GM20000 (cell line): ENCODE measurements at regions not wholly inside any gene's neighbourhood (a gene's known extent, or its start where the extent isn't known, plus 50 kb on each side); places are given as distances from the start of the nearest gene placed in this dataset.

Experiments used
- DNase-seq: peaks from one replicate; pipeline ENCODE4 v3.0.0; 2012; ENCODE audit warnings: low spot score
- CTCF ChIP-seq: IDR thresholded peaks from 2 replicates; pipeline ENCODE4 v1.5.1; 2012; ENCODE audit warnings: mild to moderate bottlenecking, control low read depth; ENCODE audit errors: extremely low read depth, missing control alignments

- no peak for TF ChIP-seq CTCF
These were observed 509.1 kb upstream of the PCDH15 start for GRCh38 chr10:55310143-55310542.

GRCh38 chr10:55305285-55305684, 504.3 kb upstream of the PCDH15 start:
- TF ChIP-seq CTCF: no peak
- no peak for DNase-seq

More at GRCh38 chr10:55310143-55310542, 509.1 kb upstream of the PCDH15 start:
- no peak for DNase-seq

- DNase-seq: no peak
- TF ChIP-seq CTCF: no peak
These were observed 486.3 kb upstream of the PCDH15 start for GRCh38 chr10:55287346-55287745.

- TF ChIP-seq CTCF: no peak
- no peak for DNase-seq
These were observed 482.0 kb upstream of the PCDH15 start for GRCh38 chr10:55283031-55283430.

GRCh38 chr10:55280696-55281095, 479.7 kb upstream of the PCDH15 start:
- TF ChIP-seq CTCF: no peak
- DNase-seq: no peak

GRCh38 chr10:55277549-55277948, 476.5 kb upstream of the PCDH15 start:
- DNase-seq: no peak
- no peak for TF ChIP-seq CTCF

- DNase-seq: no peak
- no peak for TF ChIP-seq CTCF
These were observed 473.3 kb upstream of the PCDH15 start for GRCh38 chr10:55274367-55274766.

- TF ChIP-seq CTCF: no peak
These were observed 472.9 kb upstream of the PCDH15 start for GRCh38 chr10:55273946-55274345.

More at GRCh38 chr10:55273946-55274345, 472.9 kb upstream of the PCDH15 start:
- no peak for DNase-seq
